ENCODE measurements at regions not wholly inside any gene's neighbourhood (a gene's known extent, or its start where the extent isn't known, plus 50 kb on each side); places are given as distances from the start of the nearest gene placed in this dataset.

- dilution Hi-C loops (cut with MboI; ENCODE audit: extremely low pct_ligation_motif_present, low sequenced_read_pairs): no loop called here
- FAIRE-seq (no peak), DNase-seq (ENCODE audit: low read depth, low spot score) (no peak)
- H4K20me1 ChIP-seq (ENCODE audit: control insufficient read depth, extremely low read depth, insufficient read depth, low read length): no peaks in the 10 kb centered on the region
- H3K36me3 ChIP-seq (ENCODE audit: control insufficient read depth in 2 of 2, extremely low read depth in 1 of 2, insufficient read depth in 2 of 2, low read length in 2 of 2): no peaks in the 10 kb centered on the region
- no peaks in the 10 kb centered on the region for H3K27me3 ChIP-seq (ENCODE audit: control insufficient read depth, extremely low read depth, insufficient read depth, low read length)
- no peaks in the 10 kb centered on the region for H3K9me3 ChIP-seq (ENCODE audit: control insufficient read depth, low read depth, low read length)
- H3K79me2 ChIP-seq (ENCODE audit: control insufficient read depth, insufficient read depth, low read length): no peaks in the 10 kb centered on the region
- no peak overlapping the region for H3K9ac ChIP-seq (ENCODE audit: control insufficient read depth, extremely low read depth, insufficient read depth, low read length)
- no peak overlapping the region for H3K4me2 ChIP-seq (ENCODE audit: control insufficient read depth, extremely low read depth, insufficient read depth, low read depth, low read length)
- H2AFZ ChIP-seq (ENCODE audit: control insufficient read depth, low read length): no peak overlapping the region
- no peak overlapping the region for H3K27ac ChIP-seq (ENCODE audit: control insufficient read depth, insufficient read depth, low read length)
- TF ChIP-seq EZH2 (IDR thresholded peaks at IDR 0.05; ENCODE audit: low read length) (no peak), CTCF (optimal IDR thresholded peaks at IDR 0.05 in 1 of 3, IDR thresholded peaks at IDR 0.05 in 1 of 3, conservative IDR thresholded peaks at IDR 0.05 in 1 of 3; ENCODE audit: extremely low read depth in 1 of 3, insufficient read depth in 2 of 3, low read length in 3 of 3) (no peak)
- H3K4me1 ChIP-seq (ENCODE audit: control insufficient read depth, extremely low read depth, insufficient read depth, low read length): no peaks in the 10 kb centered on the region
- H3K9me1 ChIP-seq (ENCODE audit: control insufficient read depth, extremely low read depth, insufficient read depth, low read length): no peaks in the 10 kb centered on the region
- no peak overlapping the region for H3K4me3 ChIP-seq (ENCODE audit: control insufficient read depth in 2 of 3, extremely low read depth in 1 of 3, insufficient read depth in 2 of 3, low read depth in 1 of 3, low read length in 3 of 3)
These were observed 150.8 kb downstream of the RNF152 start for GRCh38 chr18:61741881-61742454.

GRCh38 chr18:61738488-61738887 lies 154.3 kb downstream of the RNF152 start:
- FAIRE-seq (no peak), DNase-seq (ENCODE audit: low read depth, low spot score) (no peak)
- Histone ChIP-seq H3K36me3 (ENCODE audit: control insufficient read depth in 2 of 2, extremely low read depth in 1 of 2, insufficient read depth in 2 of 2, low read length in 2 of 2) (no peaks in the 10 kb centered on the region), H3K4me1 (ENCODE audit: control insufficient read depth, extremely low read depth, insufficient read depth, low read length) (no peaks in the 10 kb centered on the region), H4K20me1 (ENCODE audit: control insufficient read depth, extremely low read depth, insufficient read depth, low read length) (no peaks in the 10 kb centered on the region), H3K4me3 (ENCODE audit: control insufficient read depth in 2 of 3, extremely low read depth in 1 of 3, insufficient read depth in 2 of 3, low read depth in 1 of 3, low read length in 3 of 3) (no peak overlapping the region), H3K79me2 (ENCODE audit: control insufficient read depth, insufficient read depth, low read length) (no peaks in the 10 kb centered on the region), H3K9me1 (ENCODE audit: control insufficient read depth, extremely low read depth, insufficient read depth, low read length) (no peaks in the 10 kb centered on the region), H3K27me3 (ENCODE audit: control insufficient read depth, extremely low read depth, insufficient read depth, low read length) (no peaks in the 10 kb centered on the region), H3K4me2 (ENCODE audit: control insufficient read depth, extremely low read depth, insufficient read depth, low read depth, low read length) (no peak overlapping the region), H3K9ac (ENCODE audit: control insufficient read depth, extremely low read depth, insufficient read depth, low read length) (no peak overlapping the region), H2AFZ (ENCODE audit: control insufficient read depth, low read length) (no peak overlapping the region), H3K27ac (ENCODE audit: control insufficient read depth, insufficient read depth, low read length) (no peak overlapping the region), H3K9me3 (ENCODE audit: control insufficient read depth, low read depth, low read length) (no peaks in the 10 kb centered on the region)
- dilution Hi-C loops (cut with MboI; ENCODE audit: extremely low pct_ligation_motif_present, low sequenced_read_pairs): no loop called here
- TF ChIP-seq CTCF (optimal IDR thresholded peaks at IDR 0.05 in 1 of 3, IDR thresholded peaks at IDR 0.05 in 1 of 3, conservative IDR thresholded peaks at IDR 0.05 in 1 of 3; ENCODE audit: extremely low read depth in 1 of 3, insufficient read depth in 2 of 3, low read length in 3 of 3) (no peak), EZH2 (IDR thresholded peaks at IDR 0.05; ENCODE audit: low read length) (no peak)

Data from keratinocyte (primary cell).